Smooth muscle cell (in vitro differentiated cells): ENCODE measurements at regions not wholly inside any gene's neighbourhood (a gene's known extent, or its start where the extent isn't known, plus 50 kb on each side); places are given as distances from the start of the nearest gene placed in this dataset.

Experiments
- DNase-seq: peaks from one replicate; lab custom pipeline; 2025; ENCODE audit not compliant: unreplicated experiment; lab: John Stamatoyannopoulos, UW
- H2AFZ ChIP-seq: fragments of 200-600 bp; sonication (generic); 2 replicates; pipeline ENCODE4 v1.6.0; 2016; ENCODE audit warnings: antibody characterized with exemption, low read depth, mild to moderate bottlenecking
- H3F3A ChIP-seq: fragments of 200-600 bp; sonication (generic); 2 replicates; pipeline ENCODE4 v1.6.0; 2017; ENCODE audit warnings: antibody characterized with exemption, low read depth
- H3K27ac ChIP-seq: fragments of 200-600 bp; sonication (generic); 2 replicates; pipeline ENCODE4 v1.5.1; 2016; ENCODE audit warnings: low read depth, mild to moderate bottlenecking
- H3K27me3 ChIP-seq: fragments of 200-600 bp; sonication (generic); 2 replicates; pipeline ENCODE4 v1.6.1; 2016; ENCODE audit warnings: low read depth, mild to moderate bottlenecking
- H3K36me3 ChIP-seq: fragments of 200-600 bp; sonication (generic); 2 replicates; pipeline ENCODE4 v1.5.1; 2016; ENCODE audit warnings: low read depth
- H3K4me1 ChIP-seq: fragments of 200-600 bp; sonication (generic); 2 replicates; pipeline ENCODE4 v1.5.1; 2016; ENCODE audit warnings: low read depth
- H3K4me2 ChIP-seq: fragments of 200-600 bp; sonication (generic); 2 replicates; pipeline ENCODE4 v1.6.0; 2016; ENCODE audit warnings: mild to moderate bottlenecking
- H3K4me3 ChIP-seq: fragments of 200-600 bp; sonication (generic); 2 replicates; pipeline ENCODE4 v1.5.1; 2016; ENCODE audit warnings: mild to moderate bottlenecking
- H3K79me2 ChIP-seq: fragments of 200-600 bp; sonication (generic); 2 replicates; pipeline ENCODE4 v1.6.0; 2016; ENCODE audit warnings: low read depth, mild to moderate bottlenecking
- H3K9ac ChIP-seq: fragments of 200-600 bp; sonication (generic); 2 replicates; pipeline ENCODE4 v1.6.0; 2016; ENCODE audit warnings: low read depth
- H3K9me3 ChIP-seq: fragments of 200-600 bp; sonication (generic); replicated peaks from 2 replicates; pipeline ENCODE4 v1.5.1; 2016; ENCODE audit warnings: low read depth
- H4K20me1 ChIP-seq: fragments of 200-600 bp; sonication (generic); 2 replicates; pipeline ENCODE4 v1.6.0; 2016; ENCODE audit warnings: low read depth
- WGBS: methylation state at CpG from one replicate; pipeline ENCODE4 v1.1.7; 2016; ENCODE audit warnings: low lambda C conversion rate; 5-methylcytosine and 5-hydroxymethylcytosine counted together
- TF ChIP-seq, protein P1 (sequence below): fragments of 200-600 bp; sonication (generic); IDR thresholded peaks from 2 replicates; pipeline ENCODE4 v1.5.1; 2017; ENCODE audit warnings: borderline replicate concordance, mild to moderate bottlenecking, antibody characterized with exemption; ENCODE audit not compliant: insufficient read depth, poor library complexity, severe bottlenecking

DNA sequence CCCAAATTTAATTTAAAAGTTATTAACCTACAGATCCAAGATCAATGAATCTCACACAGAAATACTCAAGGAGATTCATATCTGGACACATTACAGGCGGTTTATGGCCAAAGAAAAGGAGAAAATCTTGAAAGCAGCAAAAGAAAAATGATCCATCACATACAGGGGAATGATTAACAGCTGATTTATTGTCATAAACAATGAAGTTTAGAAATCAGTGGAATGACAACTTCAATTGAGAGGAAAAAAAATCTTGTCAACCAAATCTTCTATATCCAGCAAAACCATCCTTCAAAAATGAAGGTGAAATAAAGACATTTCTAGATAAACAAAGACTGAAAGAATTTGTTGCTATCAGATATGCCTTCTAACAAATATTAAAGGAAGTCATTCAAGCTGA lies 156.2 kb upstream of the SEMA6D start:
- H3K9ac ChIP-seq = no peak overlapping the region
- no peak overlapping the region for H2AFZ ChIP-seq
- no peak overlapping the region for H3K27ac ChIP-seq
- TF ChIP-seq, protein P1, sequence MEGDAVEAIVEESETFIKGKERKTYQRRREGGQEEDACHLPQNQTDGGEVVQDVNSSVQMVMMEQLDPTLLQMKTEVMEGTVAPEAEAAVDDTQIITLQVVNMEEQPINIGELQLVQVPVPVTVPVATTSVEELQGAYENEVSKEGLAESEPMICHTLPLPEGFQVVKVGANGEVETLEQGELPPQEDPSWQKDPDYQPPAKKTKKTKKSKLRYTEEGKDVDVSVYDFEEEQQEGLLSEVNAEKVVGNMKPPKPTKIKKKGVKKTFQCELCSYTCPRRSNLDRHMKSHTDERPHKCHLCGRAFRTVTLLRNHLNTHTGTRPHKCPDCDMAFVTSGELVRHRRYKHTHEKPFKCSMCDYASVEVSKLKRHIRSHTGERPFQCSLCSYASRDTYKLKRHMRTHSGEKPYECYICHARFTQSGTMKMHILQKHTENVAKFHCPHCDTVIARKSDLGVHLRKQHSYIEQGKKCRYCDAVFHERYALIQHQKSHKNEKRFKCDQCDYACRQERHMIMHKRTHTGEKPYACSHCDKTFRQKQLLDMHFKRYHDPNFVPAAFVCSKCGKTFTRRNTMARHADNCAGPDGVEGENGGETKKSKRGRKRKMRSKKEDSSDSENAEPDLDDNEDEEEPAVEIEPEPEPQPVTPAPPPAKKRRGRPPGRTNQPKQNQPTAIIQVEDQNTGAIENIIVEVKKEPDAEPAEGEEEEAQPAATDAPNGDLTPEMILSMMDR = no peak
- H3K27me3 ChIP-seq = no peaks in the 10 kb centered on the region
- no peaks in the 10 kb centered on the region for H4K20me1 ChIP-seq
- WGBS = 80% methylated on average over 1 of the region's 1 CpG
- no peak overlapping the region for H3K4me2 ChIP-seq
- no peak for DNase-seq
- H3K79me2 ChIP-seq = no peaks in the 10 kb centered on the region
- no peaks in the 10 kb centered on the region for H3F3A ChIP-seq
- peaks cover 13% of the 10 kb centered on the region for H3K9me3 ChIP-seq
- no peaks in the 10 kb centered on the region for H3K4me1 ChIP-seq
- no peak overlapping the region for H3K4me3 ChIP-seq
- H3K36me3 ChIP-seq = no peaks in the 10 kb centered on the region

DNA sequence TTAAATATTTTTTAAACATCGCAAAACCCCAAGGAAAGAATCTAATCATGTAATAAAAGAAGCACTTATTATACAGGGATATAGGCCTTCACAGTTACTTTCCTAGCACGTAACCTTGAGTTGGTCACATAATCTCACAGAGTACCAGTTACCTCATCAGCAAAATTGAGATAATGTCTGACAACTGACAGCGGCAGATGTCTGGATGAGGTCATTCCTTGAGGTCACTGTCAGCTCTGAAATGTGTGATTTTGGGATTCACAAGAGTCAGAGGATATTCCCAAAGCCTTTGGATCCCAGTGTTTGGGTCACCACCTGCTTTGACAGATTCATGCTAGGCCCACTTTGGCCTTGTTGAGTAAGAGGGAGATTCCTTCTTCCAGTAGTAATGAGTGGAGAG lies 151.4 kb upstream of the SEMA6D start:
- TF ChIP-seq, protein P1 = no peak
- WGBS = 48% methylated on average over 3 of the region's 3 CpGs
- Histone ChIP-seq H3K27me3 (no peaks in the 10 kb centered on the region), H4K20me1 (no peaks in the 10 kb centered on the region), H3K9ac (no peak overlapping the region), H3K9me3 (peaks cover 3% of the 10 kb centered on the region), H2AFZ (no peak overlapping the region), H3K79me2 (no peaks in the 10 kb centered on the region), H3K36me3 (no peaks in the 10 kb centered on the region), H3K4me2 (no peak overlapping the region), H3F3A (no peaks in the 10 kb centered on the region), H3K27ac (no peak overlapping the region), H3K4me1 (no peaks in the 10 kb centered on the region), H3K4me3 (no peak overlapping the region)
- no peak for DNase-seq

DNA sequence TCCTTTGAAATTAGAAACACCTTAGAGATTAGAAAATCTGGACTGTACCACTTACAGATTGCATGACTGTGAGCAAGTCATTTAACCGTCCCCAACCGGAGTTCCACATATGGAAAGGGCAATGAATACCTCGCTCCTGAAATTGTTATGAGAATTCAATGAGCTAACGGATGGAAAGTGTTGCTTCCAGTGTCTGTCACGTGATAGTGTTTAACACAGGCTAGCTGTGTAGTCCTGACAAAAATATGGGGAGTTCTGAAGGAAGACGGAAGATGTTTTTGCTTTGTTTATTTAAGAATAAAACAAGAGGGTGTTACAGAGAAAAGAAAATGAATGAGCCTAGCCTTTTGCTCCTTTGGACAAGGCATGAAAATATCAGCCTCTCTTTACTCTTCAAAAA lies 150.7 kb upstream of the SEMA6D start:
- Histone ChIP-seq H2AFZ (no peak overlapping the region), H3K79me2 (no peaks in the 10 kb centered on the region), H3K27ac (no peak overlapping the region), H3K4me1 (peaks cover 3% of the 10 kb centered on the region), H3K9ac (no peak overlapping the region), H3K9me3 (no peaks in the 10 kb centered on the region), H3F3A (no peaks in the 10 kb centered on the region), H4K20me1 (no peaks in the 10 kb centered on the region), H3K4me3 (no peak overlapping the region), H3K27me3 (no peaks in the 10 kb centered on the region), H3K4me2 (no peak overlapping the region), H3K36me3 (no peaks in the 10 kb centered on the region)
- 91% methylated on average over 6 of the region's 6 CpGs for WGBS
- TF ChIP-seq, protein P1 = no peak
- no peak for DNase-seq

DNA sequence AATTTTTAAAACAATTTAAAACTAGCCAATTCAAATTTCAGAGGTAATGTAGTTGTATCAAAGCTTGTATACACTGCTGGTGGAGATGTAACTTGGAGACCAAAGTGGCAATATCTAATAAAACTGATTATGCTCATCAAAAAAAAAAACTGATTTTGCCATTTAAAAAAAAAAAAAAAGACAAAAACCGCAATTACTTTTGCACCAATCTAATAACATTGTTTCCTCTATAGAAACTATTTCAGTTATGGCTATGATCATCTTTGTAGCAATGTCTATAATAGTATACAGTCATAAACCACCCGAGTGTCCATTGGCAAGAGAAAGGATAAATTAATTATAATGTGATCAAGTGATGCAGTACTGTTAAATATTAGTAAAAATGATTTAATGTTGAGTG lies 149.3 kb upstream of the SEMA6D start:
- Histone ChIP-seq H4K20me1 (no peaks in the 10 kb centered on the region), H3K36me3 (no peaks in the 10 kb centered on the region), H3K9ac (no peak overlapping the region), H3F3A (no peaks in the 10 kb centered on the region), H3K4me3 (no peak overlapping the region), H3K27ac (no peak overlapping the region), H3K79me2 (no peaks in the 10 kb centered on the region), H2AFZ (no peak overlapping the region), H3K9me3 (no peaks in the 10 kb centered on the region), H3K4me2 (no peak overlapping the region), H3K4me1 (peaks cover 3% of the 10 kb centered on the region), H3K27me3 (no peaks in the 10 kb centered on the region)
- no peak for DNase-seq
- WGBS = 88% methylated on average over 2 of the region's 2 CpGs
- TF ChIP-seq, protein P1 = no peak
